ENCODE measurements at regions not wholly inside any gene's neighbourhood (a gene's known extent, or its start where the extent isn't known, plus 50 kb on each side); places are given as distances from the start of the nearest gene placed in this dataset.

DNA sequence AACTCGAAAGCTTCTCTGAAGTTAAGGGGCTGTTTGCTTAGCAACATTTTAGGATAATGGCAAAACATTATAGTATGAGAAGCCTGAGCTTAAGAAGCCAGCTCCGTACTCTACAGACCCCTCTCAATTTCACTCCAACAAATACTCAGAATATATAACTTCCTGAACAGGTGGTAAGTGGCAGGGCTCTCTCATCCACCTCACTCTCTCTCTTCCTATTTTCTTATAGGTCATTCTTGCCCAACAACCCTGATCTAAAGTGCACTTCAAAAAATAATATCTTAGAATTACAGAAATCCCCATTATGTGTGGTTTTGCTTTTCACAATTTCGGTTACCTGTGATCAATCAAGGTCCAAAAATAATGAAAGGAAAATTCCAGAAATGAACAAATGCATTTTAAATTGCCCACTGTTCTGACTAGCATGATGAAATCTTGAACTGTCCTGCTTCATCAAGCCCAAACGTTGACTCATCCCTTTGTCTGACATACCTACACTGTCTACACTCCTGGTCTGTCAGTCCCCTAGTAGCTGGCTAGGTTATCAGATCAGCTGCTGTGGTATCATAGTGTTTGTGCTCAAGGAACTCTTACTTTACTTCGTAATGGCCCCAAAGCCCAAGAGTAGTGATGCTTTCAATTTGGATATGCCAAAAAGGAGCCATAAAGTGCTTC lies 122.8 kb upstream of the COL5A2 start:
- no peak for TF ChIP-seq GATA2 (IDR thresholded peaks at IDR 0.05; ENCODE audit: low read depth, low read length)
- TF ChIP-seq GATA3 (IDR thresholded peaks at IDR 0.05; ENCODE audit: low read depth, low read length), result no peak
